ENCODE measurements at regions not wholly inside any gene's neighbourhood (a gene's known extent, or its start where the extent isn't known, plus 50 kb on each side); places are given as distances from the start of the nearest gene placed in this dataset.

GRCh38 chr2:120496235-120496634, 150.3 kb downstream of the INHBB start:
- Histone ChIP-seq H3K36me3 (no peaks in the 10 kb centered on the region), H3K27me3 (no peaks in the 10 kb centered on the region), H3K27ac (no peak overlapping the region), H3K9me3 (no peaks in the 10 kb centered on the region), H3K4me1 (no peaks in the 10 kb centered on the region), H3K4me3 (no peak overlapping the region)
- no peak for TF ChIP-seq POLR2AphosphoS5 (IDR thresholded peaks at IDR 0.05; ENCODE audit: insufficient read depth in 1 of 2, low read depth in 1 of 2)
- TF ChIP-seq CTCF (IDR thresholded peaks at IDR 0.05), result no peak
- DNase-seq (ENCODE audit: extremely low spot score in 2 of 2), result no peak
- intact Hi-C loops (cut with DNase I), result no loop called here

GRCh38 chr2:120496759-120497158, 150.8 kb downstream of the INHBB start:
- DNase-seq (ENCODE audit: extremely low spot score in 2 of 2), result no peak
- no peaks in the 10 kb centered on the region for H3K36me3 ChIP-seq
- H3K27me3 ChIP-seq, result no peaks in the 10 kb centered on the region
- no peaks in the 10 kb centered on the region for H3K9me3 ChIP-seq
- no peak overlapping the region for H3K27ac ChIP-seq
- H3K4me1 ChIP-seq, result no peaks in the 10 kb centered on the region
- TF ChIP-seq POLR2AphosphoS5 (IDR thresholded peaks at IDR 0.05; ENCODE audit: insufficient read depth in 1 of 2, low read depth in 1 of 2) (no peak), CTCF (IDR thresholded peaks at IDR 0.05) (no peak), POLR2A (IDR thresholded peaks at IDR 0.05) (no peak)
- intact Hi-C loops (cut with DNase I), result no loop called here
- H3K4me3 ChIP-seq, result no peak overlapping the region

GRCh38 chr2:120497261-120497977, 151.5 kb downstream of the INHBB start:
- Histone ChIP-seq H3K4me3 (no peak overlapping the region), H3K36me3 (no peaks in the 10 kb centered on the region), H3K27me3 (no peaks in the 10 kb centered on the region), H3K9me3 (no peaks in the 10 kb centered on the region), H3K4me1 (no peaks in the 10 kb centered on the region), H3K27ac (no peak overlapping the region)
- intact Hi-C loops (cut with DNase I), result no loop called here
- no peak for DNase-seq (ENCODE audit: extremely low spot score in 2 of 2)
- TF ChIP-seq CTCF (IDR thresholded peaks at IDR 0.05), result no peak
- no peak for TF ChIP-seq POLR2A (IDR thresholded peaks at IDR 0.05)
- no peak for TF ChIP-seq POLR2AphosphoS5 (IDR thresholded peaks at IDR 0.05; ENCODE audit: insufficient read depth in 1 of 2, low read depth in 1 of 2)

- Histone ChIP-seq H3K27me3 (no peaks in the 10 kb centered on the region), H3K9me3 (no peaks in the 10 kb centered on the region), H3K27ac (no peak overlapping the region), H3K36me3 (no peaks in the 10 kb centered on the region), H3K4me1 (no peaks in the 10 kb centered on the region), H3K4me3 (no peak overlapping the region)
- no peak for TF ChIP-seq POLR2AphosphoS5 (IDR thresholded peaks at IDR 0.05; ENCODE audit: insufficient read depth in 1 of 2, low read depth in 1 of 2)
- TF ChIP-seq POLR2A (IDR thresholded peaks at IDR 0.05), result no peak
- no peak for TF ChIP-seq CTCF (IDR thresholded peaks at IDR 0.05)
- intact Hi-C loops (cut with DNase I), result no loop called here
- DNase-seq (ENCODE audit: extremely low spot score in 2 of 2), result no peak
These were observed 152.2 kb downstream of the INHBB start for GRCh38 chr2:120498121-120498520.

- H3K36me3 ChIP-seq, result no peaks in the 10 kb centered on the region
- H3K9me3 ChIP-seq, result no peaks in the 10 kb centered on the region
- H3K27me3 ChIP-seq, result no peaks in the 10 kb centered on the region
- intact Hi-C loops (cut with DNase I), result no loop called here
- no peaks in the 10 kb centered on the region for H3K4me1 ChIP-seq
- no peak overlapping the region for H3K27ac ChIP-seq
- TF ChIP-seq POLR2A (IDR thresholded peaks at IDR 0.05) (no peak), CTCF (IDR thresholded peaks at IDR 0.05) (no peak)
- DNase-seq (ENCODE audit: extremely low spot score in 2 of 2), result no peak
- H3K4me3 ChIP-seq, result no peak overlapping the region
These were observed 152.8 kb downstream of the INHBB start for GRCh38 chr2:120498576-120499394.

Measured in vagina (tissue), 2 donors.